ENCODE measurements at regions not wholly inside any gene's neighbourhood (a gene's known extent, or its start where the extent isn't known, plus 50 kb on each side); places are given as distances from the start of the nearest gene placed in this dataset.

DNA sequence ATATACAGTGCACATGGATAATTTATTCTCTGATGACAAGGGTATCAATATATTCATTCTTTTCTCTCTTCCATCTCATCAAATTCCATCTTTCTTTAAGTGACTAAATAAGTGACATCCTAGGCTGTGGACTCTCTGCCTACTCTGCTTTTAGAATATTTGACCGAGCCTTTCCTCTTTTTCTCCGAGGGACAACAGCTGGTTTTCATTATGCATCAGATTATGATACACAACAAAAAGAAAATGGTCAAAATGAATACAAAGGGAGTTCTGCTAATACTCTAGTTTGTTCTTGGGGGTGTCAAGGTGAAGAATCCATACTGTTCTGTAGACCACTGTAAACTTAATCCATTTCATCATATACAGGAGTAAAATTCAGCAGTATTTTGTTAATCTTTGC lies 942.6 kb downstream of the KCNJ2 start:
- no peak for DNase-seq

DNA sequence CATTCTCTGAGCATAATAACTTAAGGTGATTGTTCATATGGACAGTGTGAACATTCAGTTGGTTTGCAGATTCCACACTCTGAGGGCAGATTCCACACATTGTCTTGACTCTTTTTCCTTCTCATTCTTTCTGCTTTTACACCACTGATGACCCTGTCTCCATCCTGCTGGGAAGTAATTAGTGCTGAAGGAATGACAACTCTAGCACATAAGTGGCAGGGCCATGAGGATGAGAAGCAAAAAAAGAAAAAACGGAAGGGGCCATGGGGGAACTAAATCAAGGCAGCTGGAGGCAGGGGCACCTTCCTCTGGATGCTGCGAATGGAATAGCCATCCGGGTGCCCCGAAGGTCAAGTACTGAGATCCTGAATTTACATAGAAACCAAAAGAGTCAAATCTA lies 944.0 kb downstream of the KCNJ2 start:
- no peak for DNase-seq

- DNase-seq, result no peak
Observed at GRCh38 chr17:71114911-71115668, 945.8 kb downstream of the KCNJ2 start.

GRCh38 chr17:71115669-71115972 lies 946.3 kb downstream of the KCNJ2 start:
- no peak for DNase-seq

GRCh38 chr17:71117466-71117865 lies 948.1 kb downstream of the KCNJ2 start:
- DNase-seq, result no peak

DNA sequence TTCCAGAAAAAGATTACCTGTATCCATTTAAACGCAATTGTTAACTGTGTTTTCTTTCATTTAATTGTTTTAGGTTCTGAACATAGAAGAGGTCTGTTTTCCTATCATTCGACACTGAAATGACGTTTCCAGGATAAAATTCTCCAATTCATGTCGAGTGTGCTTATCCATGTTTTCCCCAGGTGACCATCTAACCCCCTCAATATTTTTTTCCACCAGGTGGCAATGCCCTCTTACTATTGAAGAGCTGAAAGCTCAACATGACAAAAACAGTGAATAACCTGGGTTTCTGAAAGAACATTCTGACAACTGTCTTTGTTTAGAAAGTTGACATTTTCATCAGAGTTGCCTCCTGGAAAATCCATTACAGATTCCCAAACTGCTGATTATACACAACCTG lies 948.7 kb downstream of the KCNJ2 start:
- no peak for DNase-seq

DNA sequence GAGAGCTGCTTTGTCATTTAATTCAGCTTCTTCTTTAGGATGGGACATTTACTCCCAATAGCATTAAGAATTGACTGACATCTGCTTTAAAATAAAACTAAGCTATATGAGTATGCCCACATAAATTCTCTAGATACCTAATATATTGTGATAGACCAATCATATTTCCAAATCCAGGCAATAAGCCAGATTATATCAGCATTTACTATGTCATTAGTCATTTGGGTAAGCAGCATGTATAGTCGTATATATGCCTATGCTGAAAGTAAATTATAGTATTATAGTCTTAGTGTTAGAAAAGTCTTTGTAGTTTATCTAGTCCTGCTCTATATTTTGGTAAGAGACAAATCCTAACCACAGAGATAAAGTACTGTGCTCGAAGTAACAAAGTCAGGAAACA lies 958.1 kb downstream of the KCNJ2 start:
- no peak for DNase-seq

- DNase-seq, result no peak
Observed at GRCh38 chr17:71142333-71142732, 973.0 kb downstream of the KCNJ2 start.

- DNase-seq, result no peak
Observed at GRCh38 chr17:71145486-71145885, 975.3 kb upstream of the SOX9 start.

DNA sequence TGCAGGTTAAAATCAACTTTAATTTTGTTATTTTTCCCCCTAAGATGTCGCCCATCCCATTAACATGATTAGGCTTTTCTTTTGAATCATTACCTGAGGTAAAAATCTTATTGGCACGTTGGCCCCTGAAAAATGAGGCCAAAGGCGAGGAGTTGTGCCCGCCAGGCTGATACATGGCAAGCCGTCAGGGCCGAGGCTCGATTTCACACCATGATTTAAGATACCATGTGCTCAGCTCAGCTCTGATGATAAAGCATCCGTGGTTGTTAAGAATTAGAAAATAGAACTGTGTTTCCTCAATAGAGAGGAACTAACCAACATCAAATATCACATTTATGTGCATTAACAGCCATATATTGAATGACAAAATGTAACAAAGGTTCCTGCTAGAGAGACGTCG lies 972.9 kb upstream of the SOX9 start:
- no peak for DNase-seq

DNA sequence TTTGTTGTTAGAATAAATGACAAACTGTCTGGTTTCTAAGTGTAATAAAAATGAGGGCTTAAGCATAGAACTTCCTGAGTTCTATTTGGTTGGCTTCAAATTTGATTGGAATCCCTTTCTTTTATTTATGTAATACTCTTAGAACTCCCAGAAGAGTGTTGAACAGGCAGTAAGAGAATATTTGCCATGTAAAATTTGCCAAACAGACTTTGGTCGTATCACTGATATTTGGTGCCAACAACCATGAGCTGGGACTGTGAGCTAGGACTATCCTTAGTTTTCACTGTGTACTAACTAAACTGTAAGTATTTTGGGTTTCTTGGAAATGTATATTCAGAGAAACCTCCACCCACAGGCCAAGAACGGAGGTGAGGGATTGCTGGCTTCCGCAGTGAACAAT lies 971.2 kb upstream of the SOX9 start:
- DNase-seq, result no peak

- no peak for DNase-seq
Observed at GRCh38 chr17:71157297-71157696, 963.5 kb upstream of the SOX9 start.

GRCh38 chr17:71158437-71158836 lies 962.4 kb upstream of the SOX9 start:
- DNase-seq, result no peak

- no peak for DNase-seq
Observed at GRCh38 chr17:71163121-71163812, 957.6 kb upstream of the SOX9 start.

DNA sequence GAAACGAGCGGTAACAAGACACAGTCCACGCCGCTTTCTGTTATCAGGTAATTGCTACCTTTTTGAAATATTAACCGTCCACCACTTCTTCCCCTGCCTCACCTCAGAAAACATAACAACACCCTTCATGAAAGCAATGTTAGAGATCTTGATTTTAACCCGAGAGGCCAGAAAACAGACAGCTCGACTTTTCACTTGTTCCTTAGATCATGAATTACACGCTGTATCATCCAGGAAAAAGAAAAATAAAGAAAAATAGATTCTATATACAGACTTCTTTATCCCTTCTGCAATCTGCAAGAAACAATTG lies 957.1 kb upstream of the SOX9 start:
- no peak for DNase-seq

GRCh38 chr17:71164561-71164960 lies 956.3 kb upstream of the SOX9 start:
- DNase-seq, result no peak

DNA sequence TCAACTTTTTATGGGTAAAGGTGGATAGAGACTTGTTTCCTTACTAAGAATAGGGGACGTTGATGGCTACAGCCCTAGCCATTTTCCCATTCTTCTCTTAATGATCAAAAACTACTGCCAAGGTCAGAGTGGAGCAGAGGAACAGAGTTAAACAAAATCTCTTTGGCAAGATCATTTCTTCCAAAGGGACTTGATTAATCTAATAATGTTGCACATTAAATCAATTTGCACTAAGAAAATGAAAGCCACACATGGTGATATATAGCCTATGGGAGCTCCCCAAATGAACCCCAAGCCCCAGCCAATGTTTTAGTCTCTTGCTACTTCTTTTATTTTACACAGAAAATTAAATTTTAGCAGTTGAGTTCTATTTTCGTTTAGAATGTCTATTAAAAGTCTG lies 954.5 kb upstream of the SOX9 start:
- no peak for DNase-seq

GRCh38 chr17:71168053-71168741 lies 952.6 kb upstream of the SOX9 start:
- no peak for DNase-seq

DNA sequence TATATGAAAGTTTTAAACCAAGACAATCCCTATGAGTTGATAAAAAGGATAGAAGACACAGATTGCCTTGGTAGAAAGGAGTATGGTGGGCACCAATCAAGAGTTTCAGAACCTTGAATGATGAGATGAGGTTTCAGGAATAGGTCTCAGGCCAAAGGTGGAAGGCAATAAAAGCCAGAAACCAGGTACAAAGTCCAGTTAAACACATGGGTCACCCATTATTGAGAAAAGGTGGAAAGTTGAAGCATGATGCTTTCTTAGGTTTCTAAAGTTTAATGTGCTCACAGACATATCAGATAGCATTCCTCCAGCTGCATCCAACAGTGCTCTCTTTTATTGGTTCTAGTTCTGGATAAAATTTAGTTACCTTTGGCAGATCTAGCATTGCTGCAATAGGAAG lies 950.8 kb upstream of the SOX9 start:
- DNase-seq, result no peak

GRCh38 chr17:71171270-71171669 lies 949.5 kb upstream of the SOX9 start:
- no peak for DNase-seq

- DNase-seq, result no peak
Observed at GRCh38 chr17:71173991-71174390, 946.8 kb upstream of the SOX9 start.

GRCh38 chr17:71176331-71176730 lies 944.5 kb upstream of the SOX9 start:
- DNase-seq, result no peak

DNA sequence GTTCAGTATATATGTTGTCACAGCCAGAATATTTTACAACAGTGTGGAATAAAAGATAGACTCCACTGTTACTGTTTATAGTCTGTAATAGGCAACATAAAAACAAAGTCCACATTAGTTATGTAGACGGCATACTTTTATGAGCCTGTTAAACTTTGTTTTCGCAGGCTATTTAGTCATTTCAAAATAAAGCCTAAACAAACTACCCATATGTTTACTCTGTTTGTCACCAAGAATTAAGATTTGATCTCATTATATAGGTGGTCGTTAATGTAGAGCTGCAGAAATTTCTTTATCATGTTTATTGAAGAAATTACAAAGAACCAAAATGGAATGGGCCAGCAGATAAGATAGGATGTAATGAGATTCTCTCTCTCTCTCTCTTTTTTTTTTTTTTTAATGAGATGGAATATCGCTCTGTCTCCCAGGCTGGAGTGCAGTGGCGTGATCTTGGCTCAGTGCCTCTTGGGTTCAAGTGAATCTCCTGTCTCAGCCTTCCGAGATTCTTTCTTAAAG lies 943.8 kb upstream of the SOX9 start:
- DNase-seq, result no peak

DNA sequence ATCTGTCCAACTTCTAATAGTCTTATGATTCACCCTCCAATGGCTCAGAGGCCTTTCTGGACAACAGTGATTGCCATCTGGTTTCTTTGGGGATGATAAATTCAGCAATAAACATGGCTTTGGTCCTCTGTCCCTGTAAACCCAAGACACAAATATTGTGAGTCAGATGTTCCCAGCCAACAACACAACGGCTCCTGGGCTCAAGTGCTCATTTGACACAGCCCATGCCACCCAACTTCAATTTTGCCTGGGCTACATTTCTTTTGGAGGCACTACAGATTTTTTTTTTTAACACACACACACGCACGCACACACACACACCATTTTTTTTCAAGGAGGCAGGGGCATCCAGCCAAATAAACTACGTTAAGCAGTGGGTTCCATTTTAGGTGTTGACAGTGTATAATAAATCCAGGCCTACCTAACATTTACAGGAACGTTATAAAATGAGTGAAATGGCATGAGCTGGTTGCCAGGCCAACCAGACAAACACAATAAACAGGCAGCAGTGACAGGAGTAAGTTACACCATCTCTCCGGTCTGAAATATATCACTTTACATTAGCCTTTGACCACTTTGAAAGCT lies 939.9 kb upstream of the SOX9 start:
- DNase-seq, result no peak
